Mammary epithelial cell (primary cell): ENCODE measurements at regions not wholly inside any gene's neighbourhood (a gene's known extent, or its start where the extent isn't known, plus 50 kb on each side); places are given as distances from the start of the nearest gene placed in this dataset.

ENCODE experiments used
- EZH2 ChIP-seq: IDR thresholded peaks from 2 replicates; pipeline ENCODE4 v1.6.1; 2012; ENCODE audit warnings: low read length, inconsistent platforms, borderline replicate concordance
- TF ChIP-seq, protein P1 (sequence below), 2 donors: IDR thresholded peaks in 1 of 2; conservative IDR thresholded peaks in 1 of 2; 2 replicates each; pipeline ENCODE4 v1.5.1; 2011 to 2012; ENCODE audit warnings: inconsistent platforms in 2 of 2, low read length in 2 of 2, mild to moderate bottlenecking in 2 of 2, control low read depth in 1 of 2, low read depth in 1 of 2; ENCODE audit not compliant: insufficient read depth in 1 of 2; ENCODE audit errors: extremely low read depth in 1 of 2

DNA sequence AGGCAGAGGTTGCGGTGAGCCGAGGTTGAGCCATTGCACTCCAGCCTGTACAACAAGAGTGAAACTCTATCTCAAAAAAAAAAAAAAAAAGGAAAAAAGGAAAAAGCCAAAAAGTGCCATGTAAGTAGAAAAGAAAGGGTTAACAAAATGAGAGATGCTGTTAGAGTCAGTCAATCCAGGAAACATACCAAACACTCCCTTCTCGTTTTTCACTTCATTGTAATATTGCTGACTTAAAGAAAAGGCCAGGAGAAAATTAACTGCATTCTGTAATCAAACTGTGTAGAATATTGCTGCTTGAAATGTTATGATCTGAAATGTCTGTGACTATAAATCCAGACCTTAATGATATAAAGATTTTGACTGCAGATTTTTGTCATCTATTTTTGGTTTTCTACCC, 379.1 kb downstream of the ENC1 start:
- TF ChIP-seq, protein P1, sequence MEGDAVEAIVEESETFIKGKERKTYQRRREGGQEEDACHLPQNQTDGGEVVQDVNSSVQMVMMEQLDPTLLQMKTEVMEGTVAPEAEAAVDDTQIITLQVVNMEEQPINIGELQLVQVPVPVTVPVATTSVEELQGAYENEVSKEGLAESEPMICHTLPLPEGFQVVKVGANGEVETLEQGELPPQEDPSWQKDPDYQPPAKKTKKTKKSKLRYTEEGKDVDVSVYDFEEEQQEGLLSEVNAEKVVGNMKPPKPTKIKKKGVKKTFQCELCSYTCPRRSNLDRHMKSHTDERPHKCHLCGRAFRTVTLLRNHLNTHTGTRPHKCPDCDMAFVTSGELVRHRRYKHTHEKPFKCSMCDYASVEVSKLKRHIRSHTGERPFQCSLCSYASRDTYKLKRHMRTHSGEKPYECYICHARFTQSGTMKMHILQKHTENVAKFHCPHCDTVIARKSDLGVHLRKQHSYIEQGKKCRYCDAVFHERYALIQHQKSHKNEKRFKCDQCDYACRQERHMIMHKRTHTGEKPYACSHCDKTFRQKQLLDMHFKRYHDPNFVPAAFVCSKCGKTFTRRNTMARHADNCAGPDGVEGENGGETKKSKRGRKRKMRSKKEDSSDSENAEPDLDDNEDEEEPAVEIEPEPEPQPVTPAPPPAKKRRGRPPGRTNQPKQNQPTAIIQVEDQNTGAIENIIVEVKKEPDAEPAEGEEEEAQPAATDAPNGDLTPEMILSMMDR (conservative IDR thresholded peaks at IDR 0.05 in 1 of 2, IDR thresholded peaks at IDR 0.05 in 1 of 2; ENCODE audit: extremely low read depth in 1 of 2, insufficient read depth in 1 of 2, low read depth in 1 of 2, low read length in 2 of 2), result no peak
- no peak for TF ChIP-seq EZH2
